NCI-H128 (cell line): ENCODE measurements at regions not wholly inside any gene's neighbourhood (a gene's known extent, or its start where the extent isn't known, plus 50 kb on each side); places are given as distances from the start of the nearest gene placed in this dataset.
"Not testable (repeated sequence)": the region's sequence is repeated elsewhere in the genome, so short reads cannot be mapped to it uniquely, and the experiment has no call there.

Experiments used
- DNase-seq: peaks from one replicate; lab custom pipeline; 2025; ENCODE audit not compliant: unreplicated experiment; lab: John Stamatoyannopoulos, UW

- DNase-seq, result no peak
Measured at GRCh38 chr1:105087506-105087905, 1337.8 kb downstream of the AMY1C start.

- DNase-seq, result no peak
Measured at GRCh38 chr1:105088166-105088565, 1338.5 kb downstream of the AMY1C start.

DNA sequence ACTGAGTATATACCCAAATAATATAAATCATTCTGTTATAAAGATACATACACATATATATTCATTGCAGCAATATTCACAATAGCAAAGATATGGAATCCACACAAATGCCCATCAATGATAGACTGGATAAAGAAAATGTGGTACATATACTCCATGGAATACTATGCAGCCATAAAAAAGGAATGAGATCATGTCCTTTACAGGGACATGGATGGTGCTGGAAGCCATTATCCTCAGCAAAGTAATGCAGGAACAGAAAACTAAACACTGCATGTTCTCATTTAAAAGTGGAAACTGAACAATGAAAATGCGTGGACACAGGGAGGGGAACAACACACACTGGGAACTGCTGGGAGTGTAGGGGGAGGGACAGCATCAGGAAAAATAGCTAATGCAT, 1344.2 kb downstream of the AMY1C start:
- not testable (repeated sequence) for DNase-seq

DNA sequence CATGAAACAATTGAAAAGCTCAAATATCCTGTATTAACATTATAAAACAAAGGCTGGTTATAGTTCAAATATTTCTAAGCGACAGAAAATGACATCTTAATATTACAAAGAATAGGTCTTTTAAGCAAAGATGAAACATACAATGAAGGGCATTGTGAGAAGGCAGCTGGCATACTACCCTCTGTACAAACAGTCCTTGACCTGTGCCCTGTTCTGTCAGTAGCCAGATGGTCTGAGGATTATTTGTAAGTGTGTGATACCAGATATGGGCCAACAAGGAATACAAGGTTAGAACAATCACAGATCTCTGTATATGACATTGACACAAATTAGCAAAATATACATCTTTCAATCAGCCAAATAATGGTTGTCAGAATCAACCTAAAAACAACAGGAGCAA, 1350.4 kb downstream of the AMY1C start:
- DNase-seq, result no peak

DNA sequence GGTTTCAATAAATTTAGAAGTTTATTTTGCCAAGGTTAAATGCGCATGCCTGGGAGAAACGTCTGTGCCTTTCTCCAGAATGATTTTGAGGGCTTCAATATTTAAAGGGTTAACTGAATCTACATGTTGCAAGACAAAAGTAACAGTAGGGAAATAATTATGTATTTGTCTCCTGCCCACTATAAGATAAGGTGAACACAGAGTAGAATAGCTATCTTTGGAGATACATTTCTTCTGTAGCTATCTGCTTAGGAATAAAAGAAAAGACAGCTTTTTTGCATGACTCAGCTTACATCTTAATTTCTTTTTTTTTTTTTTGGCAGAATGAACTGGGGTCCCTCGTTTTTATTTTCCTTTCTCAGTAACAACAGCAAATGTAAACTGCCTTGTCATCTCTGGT, 1351.6 kb downstream of the AMY1C start:
- DNase-seq, result no peak

- no peak for DNase-seq
Measured at GRCh38 chr1:105102371-105102770, 1352.7 kb downstream of the AMY1C start.

- no peak for DNase-seq
Measured at GRCh38 chr1:105122041-105122440, 1372.3 kb downstream of the AMY1C start.

DNA sequence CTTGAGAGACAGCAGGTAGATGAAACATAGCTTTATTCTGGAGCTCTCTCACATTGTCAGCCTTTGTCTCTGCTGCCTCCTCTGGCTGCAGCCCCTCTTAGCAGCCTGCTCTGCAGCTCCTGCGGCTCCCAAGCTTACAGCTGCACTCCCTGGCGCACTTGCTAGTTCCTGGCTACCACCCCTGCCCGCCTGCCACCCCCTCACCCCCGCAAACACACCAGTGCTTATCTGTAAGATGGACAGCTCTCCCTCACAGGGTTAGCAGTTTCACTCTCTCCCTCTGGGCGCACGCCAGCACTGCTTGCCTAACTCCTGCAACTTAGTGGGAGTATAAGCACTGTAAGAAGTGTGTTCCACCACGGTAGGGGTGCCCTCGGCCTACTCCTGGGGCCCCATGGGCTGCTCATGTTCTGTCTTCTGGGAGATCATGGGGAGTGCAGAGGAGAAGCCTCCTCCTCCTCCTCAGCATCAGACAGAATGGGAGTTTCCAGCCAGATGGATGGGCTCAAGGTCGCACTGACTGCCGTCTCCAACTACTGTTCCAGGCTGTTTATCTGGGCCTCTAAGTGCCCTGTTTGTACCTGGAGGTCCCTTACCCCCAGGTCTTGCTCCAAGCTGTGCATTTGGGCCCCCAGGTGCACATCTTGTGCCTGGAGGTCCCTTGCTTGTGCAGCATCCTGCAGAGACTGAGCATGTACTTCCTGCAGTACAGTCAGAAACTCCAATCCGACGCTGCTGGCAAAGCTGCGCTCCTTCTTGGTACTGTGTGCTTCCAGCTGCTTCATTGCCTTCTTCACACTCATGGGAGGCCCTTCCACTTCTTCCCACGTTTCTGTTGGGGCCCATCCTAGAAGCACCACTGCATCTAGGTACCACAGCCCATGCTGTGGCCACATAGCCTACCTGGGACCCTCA, 1388.1 kb downstream of the AMY1C start:
- no peak for DNase-seq

GRCh38 chr1:105138458-105138893, 1388.8 kb downstream of the AMY1C start:
- DNase-seq, result peak; percentile 41

DNA sequence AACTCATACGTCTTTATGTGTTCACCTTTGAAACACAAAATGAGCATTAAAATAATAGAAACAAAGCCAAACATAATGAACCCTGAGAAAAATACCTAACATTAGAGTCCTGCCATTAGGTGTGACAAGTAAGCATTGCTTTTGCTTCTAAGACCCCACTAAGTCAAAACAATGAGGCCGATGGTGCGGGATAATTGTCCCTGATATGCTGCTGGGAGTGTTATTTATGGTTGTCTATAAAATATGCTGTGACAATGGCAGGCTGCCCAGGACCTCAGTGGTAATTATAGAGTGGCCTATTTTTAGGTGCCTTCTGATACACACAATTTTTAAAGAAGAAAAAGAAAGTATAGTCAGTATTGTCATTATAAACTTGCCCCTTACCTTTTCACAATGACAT, 1423.1 kb downstream of the AMY1C start:
- DNase-seq, result no peak

DNA sequence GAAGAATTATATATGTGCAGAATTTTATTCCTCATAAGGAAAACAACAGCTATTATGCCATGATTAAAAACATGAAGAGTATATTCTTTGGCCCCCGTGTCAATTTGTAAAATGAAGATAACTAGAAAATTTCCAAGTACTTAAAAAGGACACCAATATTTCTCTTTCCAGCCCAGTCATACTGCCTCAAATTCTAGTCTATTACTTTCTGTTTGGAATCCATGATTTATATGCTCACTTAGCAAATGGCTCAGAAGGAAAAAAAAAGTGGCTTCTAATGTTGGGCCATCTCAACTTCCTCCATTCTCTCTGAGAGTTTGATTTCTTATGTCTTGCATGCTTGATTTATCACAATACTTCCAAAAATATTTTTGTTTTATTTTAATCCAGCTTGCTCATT, 1431.1 kb downstream of the AMY1C start:
- no peak for DNase-seq

DNA sequence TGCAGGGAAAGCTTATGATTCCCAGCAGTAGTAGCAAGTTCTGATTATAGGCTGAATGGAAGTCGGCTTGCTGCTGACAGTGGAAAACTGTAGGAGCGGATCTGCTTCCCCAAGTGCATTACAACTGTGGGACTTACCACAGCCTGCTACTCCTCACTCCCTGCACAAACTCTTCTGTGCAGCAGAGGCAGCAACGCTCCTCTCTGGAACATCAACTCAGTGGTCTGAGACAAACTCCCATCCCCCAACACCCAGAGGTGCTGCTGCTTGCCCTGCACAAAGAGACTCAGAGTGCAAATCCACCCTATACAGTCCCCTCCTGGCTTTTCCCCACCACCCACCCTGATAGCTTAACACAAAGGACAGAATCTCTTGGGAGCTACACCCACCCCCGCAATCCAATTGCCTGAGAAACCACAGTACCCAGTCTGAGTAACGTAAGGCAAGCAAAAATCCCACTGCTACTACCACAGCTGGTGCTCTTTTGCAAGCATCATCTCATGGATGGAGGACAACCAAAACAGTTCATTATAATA, 1455.2 kb downstream of the AMY1C start:
- DNase-seq, result no peak

- DNase-seq, result no peak
Measured at GRCh38 chr1:105208581-105208980, 1458.9 kb downstream of the AMY1C start.

DNA sequence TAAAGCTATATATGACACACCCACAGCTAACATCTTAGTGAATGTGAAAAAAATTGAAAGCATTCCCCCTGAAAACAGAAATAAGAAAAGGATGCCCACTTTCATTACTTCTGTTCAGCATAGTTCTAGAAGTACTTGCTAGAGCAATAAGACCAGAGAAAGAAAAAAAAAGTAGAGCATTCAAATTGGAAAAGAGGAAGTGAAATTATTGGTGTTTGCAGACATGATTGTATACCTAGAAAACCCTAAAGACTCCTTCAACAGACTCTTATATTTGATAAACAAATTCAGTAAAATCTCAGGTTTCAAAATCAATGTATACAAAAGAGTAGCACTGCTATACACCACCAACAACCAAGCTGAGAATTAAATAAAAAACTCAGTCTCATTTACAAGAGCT, 1461.0 kb downstream of the AMY1C start:
- DNase-seq, result no peak

DNA sequence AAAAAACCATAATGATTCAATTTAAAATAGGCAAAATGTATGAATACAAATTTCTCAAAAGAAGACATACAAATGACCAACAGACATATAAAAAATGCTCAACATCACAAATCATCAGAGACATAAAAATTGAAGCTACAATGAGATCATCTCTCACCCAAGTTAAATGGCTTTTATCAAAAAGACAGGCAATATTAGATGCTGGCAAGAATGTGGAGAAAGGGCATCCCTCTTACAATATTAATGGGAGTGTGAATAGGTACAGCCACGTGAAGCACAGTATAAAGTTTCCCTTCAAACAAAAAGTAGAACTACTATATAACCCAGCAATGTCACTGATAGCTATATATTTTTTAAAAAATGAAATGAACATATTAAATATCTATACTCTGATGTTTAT, 1481.7 kb downstream of the AMY1C start:
- DNase-seq, result no peak

DNA sequence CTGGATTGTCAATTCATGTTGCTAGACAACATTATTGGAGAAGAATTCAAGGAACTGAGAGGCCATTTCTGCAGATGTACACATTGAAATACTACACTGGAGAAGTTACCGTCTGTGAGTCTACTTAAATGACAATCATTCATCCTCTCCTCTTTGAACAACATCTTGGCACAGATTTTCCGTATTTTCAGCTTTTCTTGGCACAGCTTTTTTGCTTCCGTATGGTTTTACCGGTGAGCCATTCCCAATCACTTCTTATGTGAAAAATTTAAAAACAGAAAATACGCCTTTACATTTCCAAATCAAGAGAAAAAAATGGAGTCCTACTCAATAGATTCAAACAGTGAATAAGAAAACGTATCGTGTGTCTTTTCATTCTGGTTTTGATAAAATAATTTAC, 1493.7 kb downstream of the AMY1C start:
- no peak for DNase-seq

GRCh38 chr1:105243969-105244368, 1494.3 kb downstream of the AMY1C start:
- peak; percentile 15 for DNase-seq

DNA sequence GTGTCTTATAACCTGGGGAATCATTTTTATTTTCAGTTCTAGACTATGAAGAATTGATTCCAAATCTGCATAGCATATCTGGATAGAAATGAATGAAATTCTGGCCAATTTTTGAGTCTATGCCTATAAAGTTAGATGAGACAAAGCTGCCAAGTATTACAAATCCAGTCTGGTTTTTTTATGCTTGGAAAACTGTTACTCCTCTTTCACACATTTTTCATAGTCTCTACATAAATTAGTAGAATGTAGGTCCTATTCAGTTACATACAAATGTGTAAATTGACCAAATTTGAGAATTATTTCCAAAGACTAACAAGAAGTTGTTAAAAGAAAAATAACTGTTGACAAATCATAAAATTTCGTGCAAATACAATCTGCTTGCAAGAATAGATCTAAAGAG, 1505.2 kb downstream of the AMY1C start:
- no peak for DNase-seq

DNA sequence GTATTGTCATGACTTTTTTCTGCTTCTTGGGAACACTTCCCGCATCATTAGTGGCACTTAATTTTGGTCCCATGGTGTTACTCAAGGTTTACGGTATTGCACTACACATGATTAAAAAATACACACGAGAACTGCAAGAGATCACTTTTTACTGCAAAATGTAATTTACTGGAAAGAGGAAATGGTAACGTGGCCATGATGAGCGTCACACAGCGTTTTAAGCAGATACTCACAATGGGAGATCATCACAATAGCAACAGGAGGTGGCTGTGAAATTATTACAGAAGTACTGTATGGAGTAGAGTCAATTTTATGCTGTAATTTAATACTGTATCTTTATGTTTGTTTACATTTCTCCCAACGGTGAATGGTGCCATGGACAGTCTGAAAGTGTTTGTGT, 1510.3 kb downstream of the AMY1C start:
- DNase-seq, result no peak

- DNase-seq, result no peak
Measured at GRCh38 chr1:105270966-105271365, 1521.3 kb downstream of the AMY1C start.

GRCh38 chr1:105272376-105272775, 1522.7 kb downstream of the AMY1C start:
- not testable (repeated sequence) for DNase-seq

- DNase-seq, result no peak
Measured at GRCh38 chr1:105294838-105295237, 1545.1 kb downstream of the AMY1C start.

DNA sequence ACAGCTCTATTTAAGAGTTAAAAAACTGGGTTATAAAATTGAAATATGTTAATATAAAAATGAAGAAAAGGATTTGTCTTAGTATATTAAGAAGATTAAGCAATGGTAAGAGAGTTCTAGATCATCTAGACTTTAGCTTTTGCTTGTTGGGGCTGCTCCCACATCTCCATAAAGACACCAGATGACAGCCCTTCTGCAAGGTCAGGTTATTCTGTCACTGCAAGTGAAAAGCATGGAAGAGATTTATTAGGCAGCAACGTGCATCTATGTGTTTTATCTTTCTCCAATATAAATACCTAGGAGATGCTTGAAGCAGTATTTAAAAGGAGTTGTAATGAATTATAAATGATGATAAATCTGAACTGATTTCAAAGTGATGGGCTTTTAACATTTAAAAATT, 1560.4 kb downstream of the AMY1C start:
- DNase-seq, result no peak
